GM21576 (cell line): ENCODE measurements at regions not wholly inside any gene's neighbourhood (a gene's known extent, or its start where the extent isn't known, plus 50 kb on each side); places are given as distances from the start of the nearest gene placed in this dataset.

Experiments used
- ATAC-seq: cut with Tn5 transposase; IDR thresholded peaks from one replicate; pipeline ENCODE4 v1.9.1; 2021; ENCODE audit warnings: mild to moderate bottlenecking, moderate library complexity; ENCODE audit not compliant: unreplicated experiment

- no peak for ATAC-seq
These were observed 121.8 kb downstream of the SPCS3 start for GRCh38 chr4:176441594-176441993.

DNA sequence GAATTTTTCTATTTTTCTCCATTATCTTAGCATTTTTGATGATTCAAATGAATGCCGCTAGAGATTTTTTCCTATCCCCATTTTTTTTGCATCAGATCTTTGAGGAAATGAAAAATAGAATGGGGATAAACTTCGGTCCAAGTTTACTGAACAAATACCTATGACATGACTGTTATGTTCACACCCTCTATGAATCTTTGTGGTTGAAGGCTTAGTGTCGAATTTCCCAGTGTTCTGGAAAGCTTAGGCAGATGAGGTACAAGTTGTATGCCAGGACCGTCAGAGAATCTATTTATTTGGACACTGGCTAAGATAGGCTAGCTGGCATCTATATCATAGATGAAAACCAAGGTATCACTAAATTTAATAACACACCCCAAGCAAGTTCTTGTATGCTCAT is 123.4 kb downstream of the SPCS3 start:
- no peak for ATAC-seq

DNA sequence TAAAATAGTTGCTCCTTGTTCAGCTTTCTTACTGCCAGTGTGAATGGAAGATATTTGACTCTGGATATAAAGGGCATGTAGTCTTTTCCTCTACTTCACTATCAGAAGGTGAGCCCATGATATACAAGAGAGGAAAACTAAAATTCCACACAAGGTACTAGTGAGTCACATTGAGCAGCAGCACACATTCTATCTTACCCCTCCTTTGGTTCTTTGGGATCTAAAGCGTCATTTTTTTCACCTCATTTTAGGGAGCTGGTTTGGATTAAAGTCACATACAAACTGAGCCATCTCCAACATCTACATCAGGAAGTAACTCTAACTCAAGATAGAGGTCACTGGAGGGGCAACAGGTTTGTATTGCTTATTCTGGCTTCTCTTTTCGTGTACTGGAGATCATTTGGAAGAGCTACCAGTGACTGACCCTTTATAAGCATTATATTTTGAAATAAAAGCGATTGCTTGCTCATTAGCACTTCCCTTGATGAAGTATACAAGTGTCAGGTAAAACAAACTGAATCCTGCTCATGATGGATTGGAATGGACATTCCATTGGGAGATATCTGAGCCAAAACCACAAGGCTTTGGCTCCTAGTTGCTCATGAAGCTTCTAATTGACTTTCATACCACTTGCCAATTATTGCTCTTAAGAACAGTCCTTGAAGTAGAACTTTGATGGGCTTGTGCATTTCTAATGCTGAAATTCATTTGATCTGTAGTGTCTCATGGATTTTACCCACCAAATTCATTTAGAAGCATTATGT is 124.1 kb downstream of the SPCS3 start:
- ATAC-seq: no peak

GRCh38 chr4:176444741-176445140 is 125.0 kb downstream of the SPCS3 start:
- ATAC-seq: no peak

GRCh38 chr4:176448761-176449160 is 129.0 kb downstream of the SPCS3 start:
- no peak for ATAC-seq

DNA sequence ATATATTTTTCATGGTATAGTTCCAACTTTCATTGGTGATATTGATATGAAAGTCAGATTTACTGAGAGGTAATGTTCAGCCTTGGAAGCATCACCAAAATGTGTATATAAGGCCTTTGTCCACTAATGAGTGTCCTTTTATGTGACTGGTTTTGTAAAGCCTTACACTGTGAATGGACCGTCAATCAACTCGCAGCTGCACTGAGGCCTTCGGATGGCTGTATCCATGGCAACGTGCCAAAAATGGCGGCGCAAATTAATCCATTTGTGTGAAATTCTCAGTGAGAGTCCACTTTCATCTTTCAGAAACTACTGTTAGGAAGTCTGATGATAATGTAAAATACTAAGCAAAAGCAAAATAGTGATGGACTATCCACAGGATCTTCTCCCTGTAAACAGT is 131.7 kb downstream of the SPCS3 start:
- ATAC-seq: no peak

DNA sequence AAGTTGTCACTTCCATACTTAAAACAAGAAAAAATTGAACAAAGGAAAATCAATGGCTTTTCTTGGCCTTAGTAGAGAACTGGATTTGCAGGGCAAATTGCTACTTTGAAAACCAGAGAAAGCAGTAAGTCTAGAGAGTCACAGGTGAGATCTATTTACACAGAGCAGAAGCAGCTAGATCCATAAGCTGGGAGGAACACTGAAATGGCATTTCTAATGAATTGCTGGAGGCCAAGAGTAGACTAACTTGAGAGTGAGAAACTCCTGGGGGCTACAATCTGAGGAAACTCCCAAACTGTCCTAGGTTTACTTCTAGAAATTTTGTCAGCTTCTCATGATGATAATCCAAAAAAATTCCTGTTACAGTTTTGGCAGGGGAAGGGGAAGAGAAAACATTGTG is 133.3 kb downstream of the SPCS3 start:
- no peak for ATAC-seq

DNA sequence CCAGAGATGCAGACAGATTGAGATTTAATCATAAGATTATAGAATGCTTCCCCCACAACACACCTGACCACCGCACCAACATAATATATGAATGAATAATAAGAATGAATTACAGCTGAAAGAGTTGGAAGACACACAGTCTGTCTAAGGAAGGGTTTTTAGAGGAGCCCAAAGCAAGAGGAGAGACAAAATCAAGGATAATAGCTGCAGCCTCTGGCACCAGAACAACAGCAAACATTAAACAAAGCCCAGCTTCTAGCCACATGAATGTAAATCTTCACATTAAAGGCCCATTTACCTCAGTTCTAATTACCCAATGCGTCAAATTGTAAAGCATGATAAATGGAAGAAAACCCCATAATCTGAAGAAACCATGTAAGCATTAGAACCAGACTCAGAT is 133.9 kb downstream of the SPCS3 start:
- ATAC-seq: no peak

- ATAC-seq: peak; percentile 100
These were observed 145.0 kb downstream of the SPCS3 start for GRCh38 chr4:176464748-176465147.

- no peak for ATAC-seq
These were observed 147.2 kb downstream of the SPCS3 start for GRCh38 chr4:176467001-176467400.

- no peak for ATAC-seq
These were observed 149.8 kb downstream of the SPCS3 start for GRCh38 chr4:176469546-176469945.

DNA sequence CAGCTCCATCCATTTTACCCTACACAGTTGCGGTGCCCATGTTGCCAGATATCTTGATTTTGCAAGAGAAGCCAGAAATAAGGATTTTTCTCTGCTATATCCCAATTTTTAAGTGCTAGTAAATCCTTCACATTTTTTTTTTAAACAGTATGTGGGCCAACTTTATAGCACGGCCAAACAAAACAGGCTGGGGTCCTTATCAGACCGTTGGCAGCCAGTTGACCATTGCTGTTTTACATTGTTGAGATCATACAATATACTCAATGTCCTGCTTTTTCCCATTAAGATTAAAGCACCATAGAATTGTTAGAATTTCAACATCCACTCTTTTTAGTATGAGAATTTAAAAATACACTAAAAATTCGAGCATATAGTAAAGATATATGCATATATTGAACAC is 150.9 kb downstream of the SPCS3 start:
- no peak for ATAC-seq

DNA sequence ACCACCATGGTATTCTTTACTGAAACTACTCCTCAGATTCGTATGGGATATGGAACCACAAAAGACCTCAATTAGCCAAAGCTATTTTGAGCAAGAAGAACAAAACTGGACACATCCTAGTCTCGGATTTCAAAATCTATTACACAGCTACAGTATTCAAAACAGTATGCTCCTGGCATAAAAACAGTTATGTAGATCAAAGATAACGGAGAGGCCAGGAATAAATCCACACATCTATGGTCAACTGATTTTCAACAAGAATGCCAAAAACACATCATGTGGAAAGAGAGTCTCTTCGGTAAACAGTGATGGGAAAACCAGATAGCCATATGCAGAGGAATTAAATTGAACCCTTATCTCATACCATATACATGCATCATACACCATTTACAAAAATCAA is 155.3 kb downstream of the SPCS3 start:
- ATAC-seq: no peak

DNA sequence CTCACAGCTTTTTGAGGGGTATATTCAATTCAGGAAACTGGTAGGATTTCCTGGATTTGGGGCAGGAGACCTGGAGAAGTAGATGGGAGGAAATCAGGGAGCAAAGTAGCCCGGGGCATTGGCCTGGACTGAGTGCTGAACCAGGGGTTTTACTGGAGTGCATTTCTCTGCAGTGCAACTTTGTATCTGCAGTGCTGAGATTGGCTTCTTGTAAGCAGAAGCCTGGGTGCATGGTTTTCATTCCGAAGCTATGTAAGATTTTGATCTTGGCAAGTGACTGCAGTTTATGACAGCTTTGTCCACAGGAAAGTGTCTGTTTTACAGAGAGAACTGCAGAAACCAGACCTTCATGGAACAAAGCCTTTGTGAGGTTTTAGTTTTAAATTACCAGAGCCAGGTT is 158.3 kb downstream of the SPCS3 start:
- no peak for ATAC-seq

DNA sequence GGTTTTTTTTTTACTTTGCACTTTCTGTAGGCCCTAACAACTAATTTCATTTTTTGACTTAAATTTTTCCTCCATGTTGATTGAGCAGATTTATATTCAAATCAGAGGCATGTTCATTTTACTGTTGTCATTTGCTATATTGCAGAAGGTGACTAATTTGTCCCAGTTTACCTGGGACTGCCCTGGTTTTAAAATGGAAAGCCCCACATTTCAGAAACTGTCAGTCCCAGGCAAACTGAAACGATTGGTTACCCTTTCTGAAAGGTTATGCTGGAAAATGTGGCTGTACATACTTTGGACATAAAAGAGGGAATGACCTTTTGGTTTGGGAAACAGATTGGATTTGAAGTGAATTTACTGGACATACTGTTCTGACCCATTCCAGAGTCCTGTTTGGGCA is 160.0 kb downstream of the SPCS3 start:
- ATAC-seq: peak; percentile 50

DNA sequence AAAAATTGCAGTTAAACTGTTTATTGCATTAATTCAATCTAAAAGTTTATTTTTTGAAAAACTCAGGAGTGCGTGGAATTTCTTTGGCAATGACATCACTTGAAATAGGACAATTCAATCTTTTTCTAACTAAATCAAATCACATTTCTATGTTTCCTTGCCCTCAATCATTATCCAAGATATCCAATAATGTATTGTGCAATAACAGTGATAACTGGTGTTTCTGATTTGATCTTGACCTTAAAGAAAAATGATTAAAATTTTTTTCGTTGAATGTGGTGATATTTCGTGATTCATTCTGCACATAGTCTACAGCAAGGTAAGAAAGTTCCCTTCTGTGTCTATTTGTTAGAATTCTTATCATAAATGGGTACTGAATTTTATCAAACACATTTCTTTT is 163.2 kb downstream of the SPCS3 start:
- ATAC-seq: no peak

- ATAC-seq: no peak
These were observed 164.7 kb downstream of the SPCS3 start for GRCh38 chr4:176484301-176484984.

GRCh38 chr4:176489001-176489400 is 169.2 kb downstream of the SPCS3 start:
- no peak for ATAC-seq

- ATAC-seq: peak; percentile 100
These were observed 173.0 kb downstream of the SPCS3 start for GRCh38 chr4:176492646-176493302.

DNA sequence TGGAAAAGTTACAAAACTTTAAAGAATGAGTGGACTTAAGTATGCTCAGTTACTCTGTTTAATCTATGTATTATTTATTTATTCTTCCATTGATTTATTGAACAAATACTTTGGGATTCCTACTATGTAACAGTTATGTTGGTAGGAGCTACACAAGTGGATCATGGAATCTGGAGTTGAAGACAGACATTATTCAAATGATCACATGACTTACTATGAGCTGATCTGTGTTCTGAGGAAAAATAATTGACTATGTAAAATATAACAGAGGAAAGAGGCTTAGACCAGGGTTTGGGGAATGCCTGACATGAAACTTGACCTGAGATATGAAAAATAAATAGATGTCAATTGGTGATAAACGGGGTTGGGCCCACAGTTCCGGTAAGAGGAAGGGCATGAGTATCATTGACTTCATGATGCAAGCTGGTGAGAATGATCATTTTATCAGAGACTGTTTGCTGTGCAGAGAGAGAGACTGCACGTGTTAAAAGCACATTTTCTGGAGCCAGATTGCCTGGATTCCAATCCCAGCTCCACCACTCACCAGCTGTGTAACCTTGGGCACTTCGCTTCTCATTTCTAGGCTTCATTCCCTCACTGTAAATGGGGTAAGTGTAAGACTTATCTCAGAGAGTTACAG is 179.0 kb downstream of the SPCS3 start:
- no peak for ATAC-seq

GRCh38 chr4:176499518-176499917 is 179.8 kb downstream of the SPCS3 start:
- ATAC-seq: no peak

GRCh38 chr4:176500894-176501293 is 181.1 kb downstream of the SPCS3 start:
- no peak for ATAC-seq
